HG02943 (cell line): ENCODE measurements at regions not wholly inside any gene's neighbourhood (a gene's known extent, or its start where the extent isn't known, plus 50 kb on each side); places are given as distances from the start of the nearest gene placed in this dataset.
"Not testable (repeated sequence)": the region's sequence is repeated elsewhere in the genome, so short reads cannot be mapped to it uniquely, and the experiment has no call there.

Experiments
- ATAC-seq: cut with Tn5 transposase; IDR thresholded peaks from one replicate; pipeline ENCODE4 v1.9.1; 2021; ENCODE audit warnings: mild to moderate bottlenecking, low read depth, moderate library complexity; ENCODE audit not compliant: unreplicated experiment

DNA sequence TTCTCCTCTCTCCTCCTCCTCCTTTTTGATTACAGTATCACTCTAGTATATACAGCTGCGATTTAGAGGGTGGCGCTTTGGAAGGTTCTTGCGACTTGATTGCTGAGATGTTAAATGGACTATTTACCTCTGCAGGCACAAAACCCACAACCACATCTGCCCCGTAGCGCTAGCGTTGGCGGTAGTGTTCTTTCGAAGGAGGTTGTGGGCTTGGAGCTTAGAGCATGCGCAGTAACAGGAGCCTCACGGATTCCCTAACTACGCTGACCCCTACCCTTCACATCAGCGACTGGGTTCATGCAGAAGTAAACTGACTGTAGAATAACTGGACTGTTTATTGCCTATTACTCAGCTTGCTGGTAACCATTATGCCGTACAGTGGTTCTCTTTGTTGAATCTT lies 58.0 kb downstream of the CGGBP1 start:
- ATAC-seq, result no peak

DNA sequence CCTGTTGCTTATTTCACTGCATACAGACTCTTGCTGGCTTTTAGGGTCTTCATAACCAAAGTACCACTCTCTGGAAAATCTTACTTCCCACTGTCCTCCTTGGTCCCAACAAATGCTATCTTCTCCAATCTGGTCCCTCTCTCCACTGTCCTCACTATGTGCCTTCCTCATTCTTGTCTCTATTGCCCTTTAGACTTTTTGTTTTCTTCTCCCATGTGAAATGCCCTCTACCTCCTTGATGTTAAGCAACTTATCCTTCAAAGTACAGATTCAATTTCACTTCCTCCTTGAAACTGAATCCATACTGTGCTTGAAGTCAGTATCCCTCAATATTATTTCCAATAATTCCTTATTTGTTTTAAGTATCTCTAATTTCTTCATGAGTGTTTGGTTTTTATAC lies 60.8 kb downstream of the CGGBP1 start:
- ATAC-seq, result no peak

DNA sequence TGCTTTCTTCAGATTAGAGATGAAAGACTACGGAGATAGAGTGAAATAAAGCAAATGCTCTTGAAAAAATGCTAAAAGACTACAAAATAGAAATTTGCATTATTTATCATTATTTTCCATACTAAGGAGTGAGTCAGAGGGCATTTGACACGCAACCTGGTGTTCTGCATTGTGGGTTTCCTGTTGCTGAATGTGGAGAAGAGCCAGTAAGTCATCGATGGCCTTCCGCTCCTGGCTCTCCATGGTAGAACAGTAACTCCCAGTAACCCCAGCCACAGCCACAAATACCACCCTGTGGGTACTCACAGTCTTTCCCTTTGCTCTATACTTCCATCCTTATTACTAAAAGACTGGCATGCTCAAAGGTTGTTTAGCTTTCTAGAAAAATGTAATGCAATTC lies 61.5 kb downstream of the CGGBP1 start:
- peak; percentile 94 for ATAC-seq

DNA sequence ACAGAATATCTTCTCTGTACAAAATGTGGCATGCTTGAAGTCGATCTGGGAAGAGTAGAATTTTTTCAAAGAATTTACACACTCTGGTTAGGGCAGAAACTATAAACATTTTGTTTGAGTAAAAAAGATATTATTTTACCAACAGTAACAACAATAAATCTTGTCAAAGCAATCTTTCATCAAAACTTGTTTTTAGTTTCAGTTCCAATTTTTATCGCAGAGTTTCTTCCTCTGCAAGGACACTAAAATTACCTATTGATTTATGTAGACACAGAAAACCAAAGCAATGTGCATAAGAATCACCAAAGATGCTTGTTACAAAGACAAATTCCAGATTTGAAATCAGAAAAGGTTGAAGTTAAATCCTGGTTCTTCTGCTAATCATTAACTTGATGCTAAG lies 61.9 kb downstream of the CGGBP1 start:
- no peak for ATAC-seq

DNA sequence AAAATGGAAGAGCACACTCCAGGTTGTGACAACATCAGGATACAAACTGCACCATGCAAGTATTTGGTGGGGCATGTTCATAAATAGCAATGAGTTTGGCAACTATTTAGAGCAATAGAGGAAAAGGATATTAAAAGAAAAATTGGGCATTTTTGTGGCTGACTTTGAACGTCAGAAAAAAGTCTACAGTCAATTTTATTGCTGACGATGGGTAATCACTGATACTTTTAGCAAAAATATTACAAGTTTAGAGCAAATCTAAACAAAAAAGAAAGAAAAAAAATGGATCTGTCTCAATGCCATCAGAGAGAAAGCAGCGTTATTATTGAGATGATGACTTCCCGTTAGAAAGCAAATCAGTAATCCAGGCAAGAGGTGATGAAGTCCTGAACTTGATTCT lies 65.2 kb downstream of the CGGBP1 start:
- no peak for ATAC-seq

DNA sequence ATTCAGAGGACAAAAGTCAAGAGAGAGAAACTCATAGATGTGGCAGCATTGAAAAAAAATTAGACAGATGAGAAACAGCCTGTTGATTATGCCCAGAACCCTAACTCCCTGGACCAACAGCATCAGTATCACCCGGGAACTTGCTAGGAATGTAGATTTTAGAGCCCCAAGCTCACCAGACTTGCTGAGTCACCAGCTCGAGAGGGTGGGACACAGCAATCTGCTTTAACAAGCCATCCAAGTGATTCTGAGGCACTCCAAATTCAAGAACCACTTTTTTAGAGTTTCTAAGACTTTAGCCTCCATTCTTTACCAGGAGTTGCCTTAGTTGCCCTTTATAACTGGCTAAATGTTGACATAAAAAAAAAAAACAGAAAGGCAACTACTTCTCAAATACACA lies 70.9 kb downstream of the CGGBP1 start:
- ATAC-seq, result no peak

DNA sequence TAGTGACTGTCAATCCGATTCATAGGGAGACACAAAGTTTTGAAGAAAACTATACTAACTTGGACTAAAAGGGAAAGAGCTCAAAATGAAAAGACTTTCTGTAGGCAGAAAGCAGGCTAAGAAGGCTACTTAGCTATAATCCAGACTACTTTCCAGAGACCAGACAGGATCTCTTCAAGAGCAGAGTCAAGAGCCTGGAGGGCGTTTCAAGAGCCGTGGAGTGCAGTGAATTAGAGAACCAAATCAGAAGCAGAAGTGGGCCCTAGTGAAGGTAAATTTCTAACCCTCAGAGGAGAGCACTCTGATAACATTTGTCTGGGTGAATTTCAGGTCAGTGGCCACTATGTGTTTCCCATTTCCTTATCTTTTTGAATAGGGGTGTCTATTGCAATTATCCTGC lies 76.4 kb downstream of the CGGBP1 start:
- ATAC-seq, result no peak

DNA sequence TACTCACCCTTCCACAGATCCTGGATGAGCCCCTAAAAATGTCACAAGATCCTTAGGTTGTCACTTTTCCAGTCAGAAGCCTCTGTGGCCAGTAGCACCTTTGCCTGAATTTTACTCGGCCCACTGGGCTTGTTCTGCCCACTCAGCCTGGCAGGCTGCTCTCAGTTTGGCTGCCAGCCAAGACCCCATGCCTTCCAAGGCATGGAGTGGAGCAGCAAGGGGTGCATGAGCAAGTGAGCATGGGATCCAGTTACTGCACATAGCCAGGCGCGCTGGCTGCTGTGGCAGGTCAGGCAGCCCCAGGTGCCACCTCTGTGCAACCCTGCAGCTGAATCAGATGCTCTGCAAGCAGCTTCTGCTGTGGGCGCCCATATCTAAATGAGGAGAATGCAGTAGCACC lies 79.3 kb downstream of the CGGBP1 start:
- ATAC-seq, result no peak

DNA sequence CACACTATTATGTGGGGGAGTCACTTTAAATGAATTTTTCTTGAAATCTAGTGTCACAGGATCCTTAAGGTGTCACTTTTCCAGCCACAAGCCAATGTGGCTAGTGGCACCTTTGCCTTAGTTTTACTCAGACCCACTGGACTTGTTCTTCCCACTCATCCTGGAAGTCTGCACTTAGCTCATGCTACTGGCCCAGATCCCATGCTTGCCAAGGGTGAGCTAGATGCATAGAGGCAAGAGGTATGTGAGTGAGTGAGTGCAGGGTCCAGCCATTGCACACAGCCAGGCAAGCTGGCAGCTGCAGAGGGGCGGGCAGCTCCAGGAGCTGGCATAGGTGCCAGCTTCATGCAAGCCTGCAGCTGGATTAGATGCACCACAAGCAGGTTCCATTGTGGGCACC lies 81.0 kb downstream of the CGGBP1 start:
- no peak for ATAC-seq

DNA sequence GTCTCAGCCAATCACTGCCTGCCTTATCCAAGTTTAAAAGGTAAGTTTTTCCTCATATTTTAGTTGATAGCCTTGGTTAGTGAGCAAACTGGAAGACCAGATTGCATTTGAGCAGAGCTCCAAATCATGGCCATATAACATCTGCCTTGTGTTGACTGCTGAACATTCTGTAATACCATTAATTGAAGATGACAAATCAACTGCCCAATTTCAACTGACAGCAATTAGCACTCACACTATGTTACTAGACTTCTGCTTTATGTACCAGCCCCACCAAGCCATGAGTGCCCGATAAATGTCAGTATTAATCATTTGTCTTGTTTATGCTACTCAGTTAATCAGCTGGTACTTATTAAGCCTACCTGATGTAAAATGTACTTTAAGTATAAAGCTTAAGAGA lies 83.1 kb downstream of the CGGBP1 start:
- no peak for ATAC-seq

DNA sequence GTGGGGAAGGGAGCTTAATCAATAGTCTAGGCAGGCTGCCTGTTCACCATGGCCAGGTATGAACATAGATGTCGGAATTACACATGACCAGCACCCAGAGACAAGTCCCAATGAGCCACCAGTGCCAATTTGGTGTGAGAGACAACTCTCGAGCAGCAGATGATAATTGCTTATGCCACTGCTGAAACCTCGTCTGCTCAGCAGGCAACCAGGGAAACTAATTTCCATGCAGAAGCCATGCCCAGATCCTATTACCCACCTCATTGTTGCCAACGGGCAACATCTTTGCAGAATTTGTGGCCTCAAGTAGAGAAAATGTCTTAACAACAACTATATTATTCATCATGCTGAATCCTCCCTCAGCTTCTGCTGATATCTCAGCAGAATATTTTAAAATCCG lies 84.9 kb downstream of the CGGBP1 start:
- no peak for ATAC-seq

DNA sequence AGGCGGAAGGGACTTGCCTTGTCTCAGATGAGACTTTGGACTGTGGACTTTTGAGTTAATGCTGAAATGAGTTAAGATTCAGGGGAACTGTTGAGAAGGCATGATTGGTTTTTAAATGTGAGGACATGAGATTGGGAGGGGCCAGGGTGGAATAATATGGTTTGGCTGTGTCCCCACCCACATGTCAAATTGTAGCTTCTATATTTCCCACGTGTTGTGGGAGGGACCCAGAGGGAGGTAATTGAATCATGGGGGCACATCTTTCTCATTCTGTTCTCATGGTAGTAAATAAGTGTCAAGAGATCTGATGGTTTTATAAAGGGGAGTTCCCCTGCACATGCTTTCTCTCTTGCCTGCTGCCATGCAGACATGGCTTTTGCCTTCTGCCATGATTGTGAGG lies 89.2 kb downstream of the CGGBP1 start:
- no peak for ATAC-seq

DNA sequence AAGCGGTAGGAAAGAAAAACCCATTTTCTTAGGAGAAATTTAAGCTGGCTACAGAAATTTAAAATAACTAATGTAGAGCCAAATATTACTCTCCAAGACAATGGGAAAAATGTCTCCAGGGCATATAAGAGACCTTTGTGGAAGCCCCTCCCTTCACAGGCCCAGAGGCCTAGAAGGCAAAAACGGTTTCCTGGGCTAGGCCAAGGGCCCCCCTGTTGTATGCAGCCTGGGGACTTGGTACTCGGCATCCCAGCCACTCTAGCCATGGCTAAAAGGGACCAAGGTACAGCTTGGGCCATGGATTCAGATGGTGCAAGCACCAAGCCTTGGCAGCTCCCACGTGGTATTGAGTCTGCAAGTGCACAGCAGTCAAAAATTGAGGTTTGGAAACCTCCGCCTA lies 90.1 kb downstream of the CGGBP1 start:
- ATAC-seq, result no peak

DNA sequence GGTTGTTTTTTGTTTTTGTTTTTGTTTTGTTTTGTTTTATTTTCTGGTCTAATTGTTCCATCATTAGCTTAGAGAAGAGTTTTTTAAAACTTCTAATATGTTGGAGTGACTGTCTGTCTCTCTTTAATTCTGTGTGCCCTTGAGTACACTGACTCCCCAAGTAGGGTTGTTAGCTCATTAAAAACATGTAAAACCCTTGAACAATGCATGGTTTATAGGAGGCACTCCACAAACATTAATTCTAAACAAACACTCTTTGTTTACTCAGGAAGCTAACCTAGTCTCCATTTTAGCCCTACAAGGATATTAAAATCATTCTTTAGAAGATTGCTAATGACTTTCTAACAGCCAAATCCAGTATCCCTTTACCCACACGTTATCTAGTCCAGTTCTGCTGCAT lies 100.5 kb downstream of the CGGBP1 start:
- no peak for ATAC-seq

DNA sequence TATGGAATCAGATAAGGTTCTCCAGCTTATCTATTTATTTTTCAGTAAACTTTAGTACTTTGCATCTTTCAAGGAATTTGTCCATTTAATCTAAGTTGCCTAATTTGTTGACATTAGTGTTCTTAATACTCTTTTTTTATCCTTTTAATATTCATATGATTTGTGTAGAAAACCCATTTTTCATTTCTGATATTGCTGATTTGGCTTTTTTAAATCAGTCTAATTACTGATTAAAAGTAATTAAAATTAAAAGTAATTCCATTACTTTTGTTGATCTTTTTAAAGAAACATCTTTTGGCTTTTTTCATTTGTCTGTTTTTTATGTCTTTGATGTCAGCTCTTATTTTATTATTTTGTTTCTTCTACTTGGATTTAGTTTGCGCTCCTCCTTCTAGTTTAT lies 101.2 kb downstream of the CGGBP1 start:
- no peak for ATAC-seq

DNA sequence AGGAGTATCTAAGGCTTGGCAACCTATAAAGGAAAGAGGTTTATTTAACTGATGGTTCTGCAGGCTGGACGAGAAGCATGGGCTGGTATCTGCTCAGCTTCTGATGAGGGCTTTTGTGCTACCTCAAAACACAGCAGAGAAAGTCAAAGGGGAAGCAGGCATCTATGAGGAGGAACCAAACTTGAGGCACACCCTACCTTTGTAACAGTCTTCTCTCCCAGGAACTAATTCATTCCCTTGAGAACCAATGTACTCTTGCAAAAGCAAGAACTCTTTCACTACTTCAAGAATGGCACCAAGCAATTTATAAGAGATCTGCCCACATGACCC lies 109.0 kb downstream of the CGGBP1 start:
- peak; percentile 49 for ATAC-seq

DNA sequence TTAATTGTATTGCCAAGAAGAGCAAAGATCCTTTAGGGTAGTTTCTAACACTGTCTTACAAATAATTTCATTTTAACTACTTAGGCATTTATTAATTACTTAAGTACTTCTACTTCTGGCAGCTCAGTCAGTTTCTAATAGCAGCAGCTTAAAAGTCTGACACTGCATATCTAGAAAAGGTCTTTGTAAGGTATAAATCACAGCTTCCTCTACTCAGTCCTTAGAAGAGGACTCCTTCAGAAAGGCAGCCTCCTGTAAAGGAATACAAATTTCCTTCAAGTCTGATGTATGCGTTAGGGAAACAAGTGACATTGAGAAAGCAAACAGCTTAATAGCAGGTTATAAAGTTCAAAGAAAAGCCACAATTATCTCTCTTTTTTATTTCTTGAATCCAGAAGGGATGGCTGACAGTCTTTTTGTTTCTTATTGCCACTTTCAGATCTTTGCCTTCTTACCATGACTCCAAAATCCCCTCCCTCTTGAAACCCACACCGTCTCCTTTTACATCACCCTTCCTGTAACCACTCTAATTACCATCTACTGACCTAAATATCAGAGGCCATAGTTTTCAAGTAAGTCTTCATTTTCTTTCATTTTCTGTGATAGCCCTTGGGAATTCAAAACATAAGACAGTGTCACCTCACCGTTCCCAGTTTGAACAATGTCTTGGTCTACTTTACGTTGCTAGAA lies 109.5 kb downstream of the CGGBP1 start:
- peak; percentile 88 for ATAC-seq

DNA sequence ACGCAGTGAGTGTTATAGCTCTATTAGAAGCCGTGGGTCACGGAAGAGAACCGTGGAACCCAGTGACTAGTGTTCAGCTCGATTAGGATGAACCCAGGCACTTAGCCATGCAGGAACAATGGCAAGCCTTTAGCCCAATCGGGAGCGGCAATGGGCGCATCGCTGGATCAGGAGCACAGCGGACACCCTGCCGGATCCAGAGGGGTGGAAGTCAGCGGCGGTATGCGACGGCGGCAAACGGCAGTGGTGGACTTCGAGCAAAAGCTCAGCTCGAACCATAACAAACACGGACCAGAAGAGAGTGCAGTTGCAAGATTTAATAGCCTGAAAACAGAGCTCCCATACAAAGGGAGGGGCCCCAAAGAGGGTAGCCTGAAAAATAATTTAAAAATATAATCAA lies 112.8 kb downstream of the CGGBP1 start:
- ATAC-seq, result not testable (repeated sequence)

DNA sequence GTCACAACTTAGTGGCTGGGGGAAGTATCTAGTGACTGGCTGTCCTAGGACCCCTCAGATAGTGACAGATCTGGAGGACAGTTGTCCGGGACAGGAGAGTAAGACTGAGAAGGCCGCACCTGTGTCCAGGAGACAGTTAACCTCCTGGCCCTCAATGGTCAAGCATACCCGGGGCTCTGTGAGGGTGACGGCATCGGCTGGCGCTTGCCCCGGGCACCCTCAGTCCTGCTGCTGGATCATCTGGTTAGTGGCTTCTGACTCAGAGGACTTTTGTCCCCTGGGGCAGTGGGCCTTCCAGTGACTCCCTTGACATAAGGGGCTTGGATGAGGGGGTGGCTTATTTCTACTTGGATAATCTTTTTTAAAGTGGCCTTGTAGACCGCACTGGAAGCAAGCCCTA lies 116.5 kb downstream of the CGGBP1 start:
- not testable (repeated sequence) for ATAC-seq

DNA sequence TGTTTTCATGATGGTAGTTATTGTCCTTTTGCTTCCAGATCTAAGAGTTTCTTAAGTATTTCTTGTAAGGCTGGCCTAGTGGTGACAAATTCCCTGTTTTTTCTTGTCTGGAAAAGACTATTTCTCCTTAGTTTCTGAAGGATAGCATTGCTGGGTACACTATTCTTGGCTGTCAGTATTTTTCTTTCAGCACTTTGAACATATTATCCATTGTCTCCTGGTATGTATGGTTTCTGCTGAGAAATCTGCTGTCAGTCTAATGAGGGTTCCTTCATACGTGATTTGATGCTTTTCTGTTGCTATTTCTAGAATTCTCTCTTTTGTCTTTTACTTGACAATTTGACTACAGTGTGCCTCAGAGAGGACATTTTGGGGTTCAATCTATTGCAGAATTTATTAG lies 134.3 kb downstream of the CGGBP1 start:
- no peak for ATAC-seq

DNA sequence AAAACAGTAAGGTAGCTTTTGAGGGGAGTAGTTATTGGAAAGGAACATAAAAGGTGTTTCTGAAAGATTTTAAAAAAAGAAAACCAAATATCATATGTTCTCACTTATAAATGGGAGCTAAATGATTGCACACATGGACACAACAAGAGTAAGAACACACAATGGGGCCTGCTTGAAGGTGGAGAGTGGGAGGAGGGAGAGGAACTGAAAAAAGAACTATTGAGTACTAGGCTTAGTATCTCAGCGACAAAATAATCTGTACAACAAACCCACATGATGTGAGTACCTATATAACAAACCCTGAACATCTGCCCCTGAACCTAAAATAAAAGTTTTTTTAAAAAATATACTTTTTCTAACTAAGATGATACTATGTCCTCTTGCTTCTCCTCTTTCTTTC lies 138.3 kb downstream of the CGGBP1 start:
- ATAC-seq, result no peak

DNA sequence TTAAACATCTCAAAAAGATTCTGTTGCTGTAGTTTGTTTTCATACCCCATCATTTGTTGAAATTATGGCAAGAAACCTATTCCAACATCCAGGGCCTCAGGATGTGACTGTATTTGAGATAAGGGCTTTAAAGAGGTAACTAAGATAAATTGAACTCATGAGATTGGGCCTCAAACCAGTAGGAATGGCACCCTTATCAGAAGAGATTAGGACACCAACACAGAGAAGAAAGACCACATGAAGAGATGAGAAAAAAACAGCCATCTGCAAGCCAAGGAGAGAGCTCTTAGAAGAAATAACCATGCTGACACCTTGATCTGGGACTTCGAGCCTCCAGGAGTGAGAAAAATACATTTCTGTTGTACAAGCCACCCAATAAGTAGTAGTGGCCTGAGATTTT lies 157.7 kb downstream of the CGGBP1 start:
- no peak for ATAC-seq

DNA sequence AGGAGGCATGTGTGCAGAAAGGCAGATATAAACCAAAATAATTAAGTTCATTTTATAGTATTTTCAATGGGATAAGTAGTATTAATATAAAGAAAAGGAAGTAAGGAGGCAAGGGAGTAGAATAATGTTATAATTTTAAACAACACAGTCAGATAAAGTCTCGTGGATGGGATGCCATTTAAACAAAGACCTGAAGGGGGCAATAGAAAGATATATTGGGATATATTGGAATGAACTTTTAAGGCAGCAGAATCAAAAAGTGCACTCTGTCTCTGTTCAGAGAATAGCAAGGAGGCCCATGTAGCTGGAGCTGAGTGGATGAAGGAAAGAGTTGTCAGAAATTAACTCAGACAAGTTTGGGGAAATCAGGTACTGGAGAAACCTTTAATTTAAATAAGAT lies 158.7 kb downstream of the CGGBP1 start:
- ATAC-seq, result no peak
